ENCODE measurements at regions not wholly inside any gene's neighbourhood (a gene's known extent, or its start where the extent isn't known, plus 50 kb on each side); places are given as distances from the start of the nearest gene placed in this dataset.

DNA sequence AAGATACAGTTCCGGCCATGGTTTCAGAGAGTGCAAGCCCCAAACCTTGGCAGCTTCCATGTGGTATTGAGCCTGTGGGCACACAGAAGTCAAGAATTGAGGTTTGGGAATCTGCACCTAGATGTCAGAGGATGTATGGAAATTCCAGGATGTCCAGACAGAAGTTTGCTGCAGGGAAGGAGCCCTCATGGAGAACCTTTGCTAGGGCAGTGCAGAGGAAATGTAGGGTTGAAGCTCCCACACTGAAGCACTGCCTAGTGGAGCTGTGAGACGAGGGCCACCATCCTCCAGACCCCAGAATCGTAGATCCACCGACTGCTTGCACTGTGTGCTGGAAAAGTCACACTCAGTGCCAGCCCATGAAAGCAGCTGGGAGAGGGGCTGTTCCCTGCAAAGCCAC is 267.5 kb downstream of the OGFRL1 start:
- H3K27me3 ChIP-seq (ENCODE audit: low read length) = no peaks in the 10 kb centered on the region
- H3K79me2 ChIP-seq (ENCODE audit: low read length) = no peaks in the 10 kb centered on the region
- H3K36me3 ChIP-seq (ENCODE audit: insufficient read depth, low read length) = no peaks in the 10 kb centered on the region
- H4K20me1 ChIP-seq (ENCODE audit: insufficient read depth, low read depth, low read length) = no peaks in the 10 kb centered on the region
- no peaks in the 10 kb centered on the region for H3K9me2 ChIP-seq (replicated peaks; ENCODE audit: insufficient read depth, low read length)
- H3K9ac ChIP-seq (ENCODE audit: low read length) = no peak overlapping the region
- no peaks in the 10 kb centered on the region for H3K4me1 ChIP-seq (ENCODE audit: low read length)
- no peak overlapping the region for H3K27ac ChIP-seq (ENCODE audit: low read length)
- H3K4me3 ChIP-seq (ENCODE audit: low read length) = no peak overlapping the region
- no peak overlapping the region for H2AFZ ChIP-seq (ENCODE audit: low read length)
- no peaks in the 10 kb centered on the region for H3K9me3 ChIP-seq (ENCODE audit: low read length)
- no peak overlapping the region for H3K4me2 ChIP-seq (ENCODE audit: low read depth, low read length, poor library complexity, severe bottlenecking)
- DNase-seq = no peak

DNA sequence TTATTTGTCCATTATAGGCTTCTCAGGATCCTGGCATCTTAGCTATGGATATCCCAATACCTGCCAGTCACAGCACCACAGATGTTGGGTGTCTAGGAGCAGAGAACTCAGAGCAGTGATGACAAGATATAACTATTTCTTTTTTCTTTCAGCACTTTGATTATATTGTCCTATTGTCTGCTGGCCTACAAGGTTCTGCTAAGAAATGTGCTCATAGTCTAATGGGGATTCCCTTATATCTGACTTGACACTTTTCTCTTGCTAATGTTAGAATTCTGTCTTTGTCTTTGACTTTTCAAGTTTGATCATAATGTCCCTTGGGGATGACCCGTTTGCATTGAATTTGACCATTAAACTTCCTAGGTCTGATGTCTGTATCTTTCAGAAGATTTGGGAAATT is 270.4 kb downstream of the OGFRL1 start:
- Histone ChIP-seq H3K4me3 (ENCODE audit: low read length) (no peak overlapping the region), H3K79me2 (ENCODE audit: low read length) (no peaks in the 10 kb centered on the region), H4K20me1 (ENCODE audit: insufficient read depth, low read depth, low read length) (no peaks in the 10 kb centered on the region), H3K27ac (ENCODE audit: low read length) (no peak overlapping the region), H3K36me3 (ENCODE audit: insufficient read depth, low read length) (no peaks in the 10 kb centered on the region), H3K9me2 (replicated peaks; ENCODE audit: insufficient read depth, low read length) (no peaks in the 10 kb centered on the region), H3K9me3 (ENCODE audit: low read length) (no peaks in the 10 kb centered on the region), H3K9ac (ENCODE audit: low read length) (no peak overlapping the region), H2AFZ (ENCODE audit: low read length) (no peak overlapping the region), H3K27me3 (ENCODE audit: low read length) (no peaks in the 10 kb centered on the region), H3K4me1 (ENCODE audit: low read length) (no peaks in the 10 kb centered on the region), H3K4me2 (ENCODE audit: low read depth, low read length, poor library complexity, severe bottlenecking) (no peak overlapping the region)
- no peak for DNase-seq

DNA sequence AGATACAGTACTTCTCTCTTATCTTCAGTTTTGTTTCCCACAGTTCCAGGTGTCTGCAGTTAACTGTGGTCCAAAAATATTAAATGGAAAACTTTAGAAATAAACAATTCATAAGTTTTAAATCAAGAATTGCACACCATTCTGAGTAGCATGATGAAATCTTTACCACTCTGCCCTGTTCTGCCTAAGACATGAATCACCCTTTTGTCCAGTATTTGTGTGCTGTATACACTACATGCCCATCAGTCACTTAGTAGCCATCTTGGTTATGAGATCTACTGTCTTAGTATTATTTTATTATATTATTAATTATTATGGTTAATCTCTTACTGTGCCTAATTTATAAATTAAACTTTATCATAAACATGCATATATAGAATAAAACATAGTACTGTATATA is 279.0 kb downstream of the OGFRL1 start:
- H3K4me3 ChIP-seq (ENCODE audit: low read length) = no peak overlapping the region
- no peak for DNase-seq
- H3K27ac ChIP-seq (ENCODE audit: low read length) = no peak overlapping the region
- H2AFZ ChIP-seq (ENCODE audit: low read length) = no peak overlapping the region
- H3K9ac ChIP-seq (ENCODE audit: low read length) = no peak overlapping the region
- H3K9me3 ChIP-seq (ENCODE audit: low read length) = no peaks in the 10 kb centered on the region
- no peaks in the 10 kb centered on the region for H3K27me3 ChIP-seq (ENCODE audit: low read length)
- H3K4me2 ChIP-seq (ENCODE audit: low read depth, low read length, poor library complexity, severe bottlenecking) = no peak overlapping the region
- no peaks in the 10 kb centered on the region for H3K79me2 ChIP-seq (ENCODE audit: low read length)
- H4K20me1 ChIP-seq (ENCODE audit: insufficient read depth, low read depth, low read length) = no peaks in the 10 kb centered on the region
- no peaks in the 10 kb centered on the region for H3K36me3 ChIP-seq (ENCODE audit: insufficient read depth, low read length)
- no peaks in the 10 kb centered on the region for H3K9me2 ChIP-seq (replicated peaks; ENCODE audit: insufficient read depth, low read length)
- no peaks in the 10 kb centered on the region for H3K4me1 ChIP-seq (ENCODE audit: low read length)

DNA sequence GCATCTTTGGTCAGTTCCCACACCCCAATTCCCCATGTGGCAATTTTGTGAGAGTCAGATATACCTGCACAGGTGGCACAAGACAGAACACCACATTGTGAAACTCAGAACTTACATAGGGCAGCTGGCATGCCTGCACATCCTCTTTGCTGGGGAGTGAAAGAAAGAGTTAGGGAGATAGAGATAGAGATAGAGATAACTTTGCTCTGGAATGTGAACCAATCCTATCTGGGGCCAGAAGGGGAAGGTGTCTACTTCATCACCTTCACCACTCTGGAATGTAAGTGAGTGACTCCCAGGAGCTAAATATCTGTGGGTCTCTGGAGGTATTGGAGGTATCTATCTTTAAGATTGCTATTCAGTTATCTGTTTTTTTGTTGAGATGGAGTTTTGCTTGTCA is 289.2 kb downstream of the OGFRL1 start:
- no peak for DNase-seq
- no peak overlapping the region for H2AFZ ChIP-seq (ENCODE audit: low read length)
- no peaks in the 10 kb centered on the region for H3K79me2 ChIP-seq (ENCODE audit: low read length)
- H3K4me2 ChIP-seq (ENCODE audit: low read depth, low read length, poor library complexity, severe bottlenecking) = no peak overlapping the region
- no peaks in the 10 kb centered on the region for H4K20me1 ChIP-seq (ENCODE audit: insufficient read depth, low read depth, low read length)
- H3K9me2 ChIP-seq (replicated peaks; ENCODE audit: insufficient read depth, low read length) = no peaks in the 10 kb centered on the region
- H3K27ac ChIP-seq (ENCODE audit: low read length) = no peak overlapping the region
- no peak overlapping the region for H3K4me3 ChIP-seq (ENCODE audit: low read length)
- no peaks in the 10 kb centered on the region for H3K27me3 ChIP-seq (ENCODE audit: low read length)
- no peaks in the 10 kb centered on the region for H3K36me3 ChIP-seq (ENCODE audit: insufficient read depth, low read length)
- H3K9me3 ChIP-seq (ENCODE audit: low read length) = no peaks in the 10 kb centered on the region
- no peak overlapping the region for H3K9ac ChIP-seq (ENCODE audit: low read length)
- H3K4me1 ChIP-seq (ENCODE audit: low read length) = no peaks in the 10 kb centered on the region

DNA sequence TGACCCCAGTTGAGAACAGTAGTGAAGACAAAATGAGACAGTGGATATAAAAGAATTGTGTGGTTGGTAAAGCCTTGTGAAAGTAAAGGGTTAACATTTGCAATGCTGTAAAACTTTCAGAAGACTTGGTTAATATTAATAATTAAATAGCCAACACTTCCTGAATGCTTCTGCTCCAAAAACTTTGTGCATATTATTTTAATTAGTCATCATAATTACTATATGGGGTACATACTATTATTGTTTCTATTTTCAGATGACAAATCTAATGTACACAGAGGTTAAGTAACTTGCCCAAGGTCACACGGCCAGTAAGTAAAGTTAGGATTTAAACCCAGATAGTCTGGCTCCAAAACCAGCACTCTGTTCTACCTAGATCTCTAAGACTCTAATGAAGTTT is 291.3 kb downstream of the OGFRL1 start:
- no peak overlapping the region for H3K9ac ChIP-seq (ENCODE audit: low read length)
- no peak overlapping the region for H3K4me3 ChIP-seq (ENCODE audit: low read length)
- H3K4me1 ChIP-seq (ENCODE audit: low read length) = no peaks in the 10 kb centered on the region
- no peak overlapping the region for H2AFZ ChIP-seq (ENCODE audit: low read length)
- H3K27ac ChIP-seq (ENCODE audit: low read length) = no peak overlapping the region
- no peak overlapping the region for H3K4me2 ChIP-seq (ENCODE audit: low read depth, low read length, poor library complexity, severe bottlenecking)
- no peaks in the 10 kb centered on the region for H3K27me3 ChIP-seq (ENCODE audit: low read length)
- H3K9me2 ChIP-seq (replicated peaks; ENCODE audit: insufficient read depth, low read length) = no peaks in the 10 kb centered on the region
- H3K36me3 ChIP-seq (ENCODE audit: insufficient read depth, low read length) = no peaks in the 10 kb centered on the region
- no peaks in the 10 kb centered on the region for H3K9me3 ChIP-seq (ENCODE audit: low read length)
- no peaks in the 10 kb centered on the region for H3K79me2 ChIP-seq (ENCODE audit: low read length)
- H4K20me1 ChIP-seq (ENCODE audit: insufficient read depth, low read depth, low read length) = no peaks in the 10 kb centered on the region
- no peak for DNase-seq

DNA sequence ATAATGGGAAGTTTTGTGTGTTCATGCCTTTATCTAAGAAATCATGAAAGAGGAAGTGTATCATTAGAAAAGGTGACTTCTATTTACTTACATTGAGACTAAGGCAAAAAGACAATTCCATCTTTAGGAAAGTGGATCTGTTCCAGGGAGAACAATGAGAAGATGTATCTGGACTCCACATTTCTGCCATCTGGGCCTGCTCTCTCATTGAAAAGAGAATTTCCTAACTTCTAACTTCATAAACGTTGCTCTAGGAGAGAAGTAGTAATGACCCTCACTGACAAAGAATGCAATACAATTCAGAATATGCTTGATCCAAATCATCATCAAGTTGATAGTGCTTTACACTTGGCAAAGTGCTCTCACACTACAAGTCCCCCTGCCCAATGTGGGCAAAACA is 294.2 kb downstream of the OGFRL1 start:
- Histone ChIP-seq H3K4me2 (ENCODE audit: low read depth, low read length, poor library complexity, severe bottlenecking) (no peak overlapping the region), H3K9me3 (ENCODE audit: low read length) (no peaks in the 10 kb centered on the region), H4K20me1 (ENCODE audit: insufficient read depth, low read depth, low read length) (no peaks in the 10 kb centered on the region), H3K27ac (ENCODE audit: low read length) (no peak overlapping the region), H3K4me1 (ENCODE audit: low read length) (no peaks in the 10 kb centered on the region), H3K36me3 (ENCODE audit: insufficient read depth, low read length) (no peaks in the 10 kb centered on the region), H3K27me3 (ENCODE audit: low read length) (no peaks in the 10 kb centered on the region), H3K79me2 (ENCODE audit: low read length) (no peaks in the 10 kb centered on the region), H3K4me3 (ENCODE audit: low read length) (no peak overlapping the region), H3K9ac (ENCODE audit: low read length) (no peak overlapping the region), H2AFZ (ENCODE audit: low read length) (no peak overlapping the region), H3K9me2 (replicated peaks; ENCODE audit: insufficient read depth, low read length) (no peaks in the 10 kb centered on the region)
- DNase-seq = no peak

DNA sequence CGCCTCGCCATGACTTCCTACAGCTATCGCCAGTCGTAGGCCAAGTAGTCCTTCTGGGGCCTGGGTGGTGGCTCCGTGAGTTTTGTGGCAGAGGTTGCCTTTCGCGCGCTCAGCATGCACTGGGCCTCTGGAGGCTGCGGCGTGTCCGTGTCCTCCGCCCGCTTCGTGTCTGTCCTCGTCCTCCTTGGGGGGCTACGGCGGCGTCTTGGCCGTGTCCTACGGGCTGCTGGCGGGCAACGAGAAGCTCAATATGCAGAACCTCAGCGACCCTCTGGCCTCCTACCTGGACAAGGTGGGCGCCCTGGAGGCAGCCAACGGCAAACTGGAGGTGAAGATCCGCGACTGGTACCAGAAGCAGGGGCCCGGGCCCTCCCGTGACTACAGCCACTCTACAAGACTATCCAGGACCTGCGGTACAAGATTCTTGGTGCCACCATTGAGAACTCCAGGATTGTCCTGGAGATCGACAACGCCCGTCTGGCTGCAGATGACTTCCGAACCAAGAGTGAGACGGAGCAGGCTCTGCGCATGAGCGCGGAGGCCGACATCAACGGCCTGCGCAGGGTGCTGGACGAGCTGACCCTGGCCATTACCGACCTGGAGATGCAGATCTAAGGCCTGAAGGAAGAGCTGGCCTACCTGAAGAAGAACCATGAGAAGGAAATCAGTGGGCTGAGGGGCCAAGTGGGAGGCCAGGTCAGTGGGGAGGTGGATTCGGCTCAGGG is 296.3 kb downstream of the OGFRL1 start:
- no peaks in the 10 kb centered on the region for H4K20me1 ChIP-seq (ENCODE audit: insufficient read depth, low read depth, low read length)

DNA sequence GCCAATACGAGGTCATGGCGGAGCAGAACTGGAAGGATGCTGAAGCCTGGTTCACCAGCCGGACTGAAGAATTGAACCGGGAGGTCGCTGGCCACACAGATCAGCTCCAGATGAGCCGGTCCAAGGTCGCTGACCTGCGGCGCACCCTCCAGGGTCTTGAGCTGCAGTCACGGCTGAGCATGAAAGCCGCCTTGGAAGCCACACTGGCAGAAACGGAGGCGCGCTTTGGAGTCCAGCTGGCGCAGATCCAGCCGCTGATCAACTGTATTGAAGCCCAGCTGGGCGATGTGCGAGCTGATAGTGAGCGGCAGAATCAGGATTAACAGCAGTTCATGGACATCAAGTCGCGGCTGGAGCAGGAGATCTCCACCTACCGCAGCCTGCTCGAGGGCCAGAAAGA is 296.9 kb downstream of the OGFRL1 start:
- Histone ChIP-seq H4K20me1 (ENCODE audit: insufficient read depth, low read depth, low read length) (no peaks in the 10 kb centered on the region), H3K4me2 (ENCODE audit: low read depth, low read length, poor library complexity, severe bottlenecking) (no peak overlapping the region), H3K27ac (ENCODE audit: low read length) (no peak overlapping the region), H3K36me3 (ENCODE audit: insufficient read depth, low read length) (no peaks in the 10 kb centered on the region), H3K9me3 (ENCODE audit: low read length) (no peaks in the 10 kb centered on the region), H3K9ac (ENCODE audit: low read length) (no peak overlapping the region), H3K9me2 (replicated peaks; ENCODE audit: insufficient read depth, low read length) (no peaks in the 10 kb centered on the region), H3K4me3 (ENCODE audit: low read length) (no peak overlapping the region), H2AFZ (ENCODE audit: low read length) (no peak overlapping the region), H3K27me3 (ENCODE audit: low read length) (no peaks in the 10 kb centered on the region), H3K4me1 (ENCODE audit: low read length) (no peaks in the 10 kb centered on the region), H3K79me2 (ENCODE audit: low read length) (no peaks in the 10 kb centered on the region)
- DNase-seq = no peak

More for the DNA sequence above, 296.3 kb downstream of the OGFRL1 start:
- Histone ChIP-seq H3K4me2 (ENCODE audit: low read depth, low read length, poor library complexity, severe bottlenecking) (no peak overlapping the region), H3K4me3 (ENCODE audit: low read length) (no peak overlapping the region), H3K79me2 (ENCODE audit: low read length) (no peaks in the 10 kb centered on the region), H3K9me2 (replicated peaks; ENCODE audit: insufficient read depth, low read length) (no peaks in the 10 kb centered on the region), H3K36me3 (ENCODE audit: insufficient read depth, low read length) (no peaks in the 10 kb centered on the region), H3K9ac (ENCODE audit: low read length) (no peak overlapping the region), H3K4me1 (ENCODE audit: low read length) (no peaks in the 10 kb centered on the region), H3K27me3 (ENCODE audit: low read length) (no peaks in the 10 kb centered on the region), H3K9me3 (ENCODE audit: low read length) (no peaks in the 10 kb centered on the region), H3K27ac (ENCODE audit: low read length) (no peak overlapping the region), H2AFZ (ENCODE audit: low read length) (no peak overlapping the region)
- no peak for DNase-seq

DNA sequence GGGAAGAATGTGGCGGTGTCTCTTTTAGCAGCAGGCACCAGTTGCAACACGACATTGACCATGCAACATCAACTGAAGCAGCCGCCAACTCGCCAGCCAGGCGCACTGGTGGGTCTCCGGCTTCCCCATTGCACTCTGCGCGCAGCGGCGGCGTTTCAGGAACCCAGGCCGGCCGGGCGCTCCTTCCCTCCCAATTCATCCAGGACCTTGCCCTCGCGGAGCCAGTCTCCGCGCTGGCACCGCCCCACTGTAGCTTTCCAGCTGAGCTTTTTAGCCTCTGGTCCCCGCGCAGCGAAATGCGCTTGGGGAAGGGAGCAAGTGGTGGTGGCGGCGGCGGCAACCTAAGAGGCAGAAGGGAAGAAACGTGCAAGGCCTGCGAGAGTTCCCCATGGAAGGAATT is 297.9 kb upstream of the RIMS1 start:
- DNase-seq = no peak
- no peak overlapping the region for H3K4me3 ChIP-seq (ENCODE audit: low read length)
- no peaks in the 10 kb centered on the region for H3K36me3 ChIP-seq (ENCODE audit: insufficient read depth, low read length)
- H3K4me1 ChIP-seq (ENCODE audit: low read length) = no peaks in the 10 kb centered on the region
- H2AFZ ChIP-seq (ENCODE audit: low read length) = no peak overlapping the region
- no peak overlapping the region for H3K27ac ChIP-seq (ENCODE audit: low read length)
- H3K9ac ChIP-seq (ENCODE audit: low read length) = no peak overlapping the region
- H3K9me2 ChIP-seq (replicated peaks; ENCODE audit: insufficient read depth, low read length) = no peaks in the 10 kb centered on the region
- no peaks in the 10 kb centered on the region for H3K79me2 ChIP-seq (ENCODE audit: low read length)
- no peaks in the 10 kb centered on the region for H3K27me3 ChIP-seq (ENCODE audit: low read length)
- no peak overlapping the region for H3K4me2 ChIP-seq (ENCODE audit: low read depth, low read length, poor library complexity, severe bottlenecking)
- H4K20me1 ChIP-seq (ENCODE audit: insufficient read depth, low read depth, low read length) = no peaks in the 10 kb centered on the region
- no peaks in the 10 kb centered on the region for H3K9me3 ChIP-seq (ENCODE audit: low read length)

Data from Karpas-422 (cell line).